ENCODE measurements at regions not wholly inside any gene's neighbourhood (a gene's known extent, or its start where the extent isn't known, plus 50 kb on each side); places are given as distances from the start of the nearest gene placed in this dataset.

DNA sequence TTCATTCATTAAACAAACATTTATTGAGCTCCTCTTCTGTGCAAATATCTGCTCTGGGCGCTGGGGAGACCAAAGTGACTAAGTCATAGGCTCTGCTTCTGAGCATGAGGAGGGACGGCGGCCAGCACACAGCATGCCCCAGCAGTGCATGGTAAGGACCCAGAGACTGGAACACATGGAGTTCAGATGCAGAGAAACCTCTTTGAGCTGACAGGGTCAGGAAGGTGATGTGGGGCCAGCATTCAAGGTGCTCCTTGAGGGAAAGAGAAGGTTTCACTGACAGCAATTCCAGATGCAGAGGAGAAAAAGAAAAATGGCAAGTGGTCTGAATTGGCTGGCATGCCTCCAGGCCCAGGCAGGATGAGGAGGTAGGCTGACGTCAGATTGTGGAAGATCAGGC, 234.5 kb downstream of the UACA start:
- TF ChIP-seq, protein P1, sequence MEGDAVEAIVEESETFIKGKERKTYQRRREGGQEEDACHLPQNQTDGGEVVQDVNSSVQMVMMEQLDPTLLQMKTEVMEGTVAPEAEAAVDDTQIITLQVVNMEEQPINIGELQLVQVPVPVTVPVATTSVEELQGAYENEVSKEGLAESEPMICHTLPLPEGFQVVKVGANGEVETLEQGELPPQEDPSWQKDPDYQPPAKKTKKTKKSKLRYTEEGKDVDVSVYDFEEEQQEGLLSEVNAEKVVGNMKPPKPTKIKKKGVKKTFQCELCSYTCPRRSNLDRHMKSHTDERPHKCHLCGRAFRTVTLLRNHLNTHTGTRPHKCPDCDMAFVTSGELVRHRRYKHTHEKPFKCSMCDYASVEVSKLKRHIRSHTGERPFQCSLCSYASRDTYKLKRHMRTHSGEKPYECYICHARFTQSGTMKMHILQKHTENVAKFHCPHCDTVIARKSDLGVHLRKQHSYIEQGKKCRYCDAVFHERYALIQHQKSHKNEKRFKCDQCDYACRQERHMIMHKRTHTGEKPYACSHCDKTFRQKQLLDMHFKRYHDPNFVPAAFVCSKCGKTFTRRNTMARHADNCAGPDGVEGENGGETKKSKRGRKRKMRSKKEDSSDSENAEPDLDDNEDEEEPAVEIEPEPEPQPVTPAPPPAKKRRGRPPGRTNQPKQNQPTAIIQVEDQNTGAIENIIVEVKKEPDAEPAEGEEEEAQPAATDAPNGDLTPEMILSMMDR (IDR thresholded peaks at IDR 0.05 in 2 of 3, conservative IDR thresholded peaks at IDR 0.05 in 1 of 3; ENCODE audit: borderline replicate concordance in 1 of 3, insufficient read depth in 1 of 3, low read depth in 2 of 3, low read length in 2 of 3), result no peak
- TF ChIP-seq POLR2AphosphoS5 (IDR thresholded peaks at IDR 0.05; ENCODE audit: low read depth, low read length), result no peak
- no peak for TF ChIP-seq SP1 (IDR thresholded peaks at IDR 0.05; ENCODE audit: low read depth)
- TF ChIP-seq CEBPB (IDR thresholded peaks at IDR 0.05; ENCODE audit: low read depth), result no peak
- TF ChIP-seq, protein P2, sequence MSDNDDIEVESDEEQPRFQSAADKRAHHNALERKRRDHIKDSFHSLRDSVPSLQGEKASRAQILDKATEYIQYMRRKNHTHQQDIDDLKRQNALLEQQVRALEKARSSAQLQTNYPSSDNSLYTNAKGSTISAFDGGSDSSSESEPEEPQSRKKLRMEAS (IDR thresholded peaks at IDR 0.05), result no peak
- TF ChIP-seq FOSL1 (IDR thresholded peaks at IDR 0.05; ENCODE audit: low read depth), result no peak
- no peak for TF ChIP-seq TCF7L2 (IDR thresholded peaks at IDR 0.05; ENCODE audit: borderline replicate concordance, extremely low read depth, insufficient read depth, insufficient read length)
- TF ChIP-seq YY1 (IDR thresholded peaks at IDR 0.05; ENCODE audit: extremely low read depth, insufficient replicate concordance, low read depth, low read length), result no peak
- TF ChIP-seq SRF (IDR thresholded peaks at IDR 0.05; ENCODE audit: low read depth), result no peak
- no peak for TF ChIP-seq EZH2phosphoT487 (IDR thresholded peaks at IDR 0.05; ENCODE audit: borderline replicate concordance)
- no peak for TF ChIP-seq ELF1 (IDR thresholded peaks at IDR 0.05; ENCODE audit: borderline replicate concordance, low read depth)
